NCI-H2196 treated with DMSO at 0.1 percent for 48 hours (cell line): ENCODE measurements at regions not wholly inside any gene's neighbourhood (a gene's known extent, or its start where the extent isn't known, plus 50 kb on each side); places are given as distances from the start of the nearest gene placed in this dataset.
A peak's percentile ranks its signal among the peaks of the same experiment; 100 is the strongest.

Experiments
- DNase-seq: peaks from one replicate; lab custom pipeline; 2025; ENCODE audit not compliant: unreplicated experiment; lab: John Stamatoyannopoulos, UW

DNA sequence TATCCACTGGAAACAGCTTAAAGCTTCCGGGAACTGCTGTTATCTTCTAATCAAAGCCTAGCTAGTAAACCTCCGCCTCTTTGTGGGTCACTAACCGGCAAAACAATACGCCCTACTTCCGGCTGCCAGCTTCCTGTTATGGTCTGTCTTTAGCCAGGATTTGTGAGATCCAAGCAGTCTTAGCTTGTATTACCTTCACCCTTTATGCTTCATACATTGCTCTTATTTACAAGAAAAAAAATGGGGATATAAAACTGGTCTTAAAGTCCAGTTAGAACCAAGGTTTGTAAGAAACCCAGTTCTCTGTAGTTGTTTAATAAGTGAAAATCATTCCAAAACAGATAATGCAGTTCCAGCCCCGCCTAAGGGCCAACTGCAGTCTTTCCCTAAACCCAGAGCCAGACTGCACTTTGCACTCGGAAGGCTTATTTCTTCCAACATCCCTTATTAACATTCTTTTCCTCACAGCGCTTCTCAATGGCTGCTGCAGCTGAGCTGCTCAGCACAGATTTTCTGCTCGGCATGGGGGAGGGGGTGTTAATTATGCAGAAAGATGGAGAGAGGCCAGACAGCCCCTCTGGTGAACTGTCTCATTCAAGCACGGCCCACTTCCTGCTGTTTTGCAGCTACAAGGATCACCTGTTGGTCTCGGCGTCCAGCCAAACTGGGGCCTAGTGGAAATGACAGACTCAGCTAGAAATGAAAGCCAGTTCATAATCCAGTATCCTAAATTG lies 368.4 kb downstream of the KLF12 start:
- peak; percentile 50 for DNase-seq

DNA sequence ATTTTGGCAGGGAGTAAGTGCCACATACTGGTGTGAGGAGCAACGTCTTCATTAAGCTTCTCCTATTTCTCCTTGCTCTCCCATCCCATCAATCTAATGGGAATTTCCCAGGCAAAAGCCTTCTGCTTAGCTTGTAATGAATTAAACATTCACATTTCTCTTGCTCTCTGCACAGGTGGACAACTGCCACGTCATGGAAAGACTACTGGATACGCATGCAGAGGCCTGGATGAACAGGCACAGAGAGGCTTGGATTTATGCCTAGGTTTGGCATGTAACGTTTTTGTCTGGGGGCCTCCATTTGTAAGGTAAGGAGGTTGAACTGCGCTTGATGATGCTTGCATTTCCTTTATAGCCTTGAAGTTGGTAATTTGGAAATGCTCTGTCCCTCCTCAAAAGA lies 374.8 kb downstream of the KLF12 start:
- no peak for DNase-seq

DNA sequence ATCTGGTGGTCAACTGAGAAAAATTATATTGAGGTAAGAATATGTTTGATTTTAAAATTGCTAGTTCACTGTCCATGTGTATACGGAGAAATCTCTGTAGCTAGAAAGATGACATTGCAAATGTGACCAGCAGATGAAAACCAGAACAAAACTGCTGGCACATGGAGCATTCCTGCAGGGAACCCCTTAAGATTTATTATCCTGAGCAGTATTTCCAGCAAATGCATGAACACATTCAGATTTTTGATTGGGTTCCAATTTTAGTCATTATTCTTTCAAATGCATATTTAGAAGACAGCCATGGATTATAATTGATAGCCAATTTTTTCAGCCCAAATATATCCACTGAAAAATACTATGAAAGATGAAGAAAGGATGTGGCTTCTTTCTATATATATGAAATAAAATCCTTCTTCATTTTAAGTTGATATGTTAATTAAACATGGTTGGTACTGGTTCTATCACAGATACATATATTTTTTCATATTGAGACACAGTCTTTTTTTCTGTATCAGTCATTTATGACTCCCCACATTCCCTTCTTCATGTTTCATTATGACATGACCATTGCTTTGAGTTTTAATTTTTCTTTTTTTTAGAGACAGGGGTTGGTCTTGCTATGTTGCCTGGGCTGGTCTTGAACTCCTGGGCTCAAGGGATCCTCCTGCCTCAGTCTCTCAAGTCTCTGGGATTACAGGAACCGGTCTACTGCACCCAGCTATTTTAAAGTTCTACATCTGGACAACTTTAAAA lies 376.5 kb downstream of the KLF12 start:
- DNase-seq: no peak

DNA sequence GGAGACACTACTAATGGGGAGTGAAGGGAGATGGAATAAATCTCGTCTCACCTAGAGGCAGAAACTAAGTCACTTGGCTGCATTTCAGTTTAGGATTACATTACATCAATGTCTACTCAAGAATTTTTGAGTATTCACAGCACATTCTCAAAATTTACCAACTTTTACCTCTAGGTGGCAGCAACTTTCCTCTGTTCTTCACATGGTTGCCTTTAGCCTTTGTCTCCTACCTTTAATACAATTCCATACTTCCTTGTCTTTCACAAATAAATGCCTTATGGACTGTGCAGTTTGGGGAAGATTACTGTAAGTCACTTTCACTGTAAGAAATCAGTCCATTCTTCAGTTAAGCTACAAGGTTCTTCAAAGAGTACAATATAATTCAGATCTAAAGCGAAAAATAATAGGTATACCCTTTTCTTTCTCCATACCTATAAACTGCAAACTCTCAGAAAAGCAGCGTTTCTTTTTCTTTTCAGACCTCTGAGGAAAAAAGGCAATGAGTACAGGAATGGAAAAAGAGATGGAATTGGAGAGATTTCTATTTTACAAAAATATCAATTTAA lies 379.4 kb downstream of the KLF12 start:
- peak; percentile 1 for DNase-seq

DNA sequence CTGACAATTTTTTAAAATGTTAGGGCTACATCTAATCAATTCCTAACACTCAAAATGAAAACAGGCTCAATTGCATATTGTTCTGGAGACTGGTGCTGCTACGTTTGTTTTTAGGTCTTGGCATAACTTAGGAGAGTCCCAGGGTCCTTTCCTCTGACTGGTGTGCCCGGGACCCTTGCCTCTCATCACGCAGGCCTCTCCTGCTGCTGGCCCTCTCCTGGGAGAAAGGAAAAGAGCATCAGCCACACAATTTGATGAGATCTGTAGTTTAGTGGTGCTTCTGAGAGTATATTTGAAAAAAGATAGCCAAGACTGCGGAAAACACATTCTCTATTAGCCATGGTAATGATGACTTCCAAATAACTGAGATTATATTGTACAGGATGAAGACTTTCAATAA lies 380.0 kb downstream of the KLF12 start:
- DNase-seq: no peak

DNA sequence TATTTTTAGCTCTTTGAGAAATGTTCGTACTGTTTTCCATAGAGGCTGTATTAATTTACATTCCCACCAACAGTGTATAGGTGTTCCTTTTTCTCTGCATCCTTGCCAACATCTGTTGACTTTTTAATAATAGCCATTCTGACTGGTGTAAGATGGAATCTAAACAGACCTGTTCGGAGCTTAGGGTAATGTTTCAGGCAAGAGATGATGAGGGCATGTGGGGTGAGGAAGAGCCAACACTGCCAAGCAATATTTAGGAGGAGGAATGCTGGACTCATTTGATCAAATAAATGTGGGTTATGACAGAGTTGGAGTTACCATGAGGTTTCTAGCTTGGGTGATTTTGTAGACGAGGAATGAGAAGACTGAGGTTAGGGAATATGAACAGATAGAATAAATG lies 382.9 kb downstream of the KLF12 start:
- no peak for DNase-seq

DNA sequence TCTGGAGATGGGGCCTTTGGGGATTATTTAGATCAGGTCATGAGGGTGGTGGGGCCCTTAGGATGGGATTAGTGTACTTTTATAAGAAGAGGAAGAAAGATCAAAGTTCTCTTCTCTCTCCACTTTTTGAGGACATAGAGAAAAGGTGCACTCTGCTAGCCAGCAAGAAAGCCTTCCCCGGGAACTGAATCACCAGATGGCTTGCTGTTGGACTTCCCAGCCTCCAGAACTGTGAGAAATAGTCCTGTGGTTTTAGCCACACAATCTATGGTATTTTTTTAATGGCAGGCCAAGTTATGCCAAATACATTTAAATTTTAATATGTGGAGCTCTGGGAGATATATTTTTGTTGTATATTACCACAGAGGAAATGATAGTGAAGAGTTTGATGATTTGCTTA lies 385.8 kb downstream of the KLF12 start:
- DNase-seq: no peak

DNA sequence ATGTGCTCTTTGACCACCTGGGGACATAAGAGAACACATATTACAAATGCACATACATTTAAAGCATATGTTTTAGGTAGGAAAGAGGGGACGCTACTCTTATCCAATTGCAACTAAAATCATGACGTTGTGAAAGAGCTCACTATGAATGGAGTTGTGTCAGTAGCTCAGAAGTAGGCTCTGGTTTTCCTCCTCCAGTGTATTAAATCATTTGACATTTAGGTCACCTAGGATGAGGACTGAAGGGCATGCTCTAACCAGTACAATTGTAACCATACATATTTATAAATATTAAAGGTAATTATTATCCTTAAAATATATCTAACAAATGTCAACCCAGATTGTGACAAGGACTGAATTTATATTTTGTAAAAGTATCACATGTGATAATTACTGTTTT lies 389.0 kb downstream of the KLF12 start:
- no peak for DNase-seq

DNA sequence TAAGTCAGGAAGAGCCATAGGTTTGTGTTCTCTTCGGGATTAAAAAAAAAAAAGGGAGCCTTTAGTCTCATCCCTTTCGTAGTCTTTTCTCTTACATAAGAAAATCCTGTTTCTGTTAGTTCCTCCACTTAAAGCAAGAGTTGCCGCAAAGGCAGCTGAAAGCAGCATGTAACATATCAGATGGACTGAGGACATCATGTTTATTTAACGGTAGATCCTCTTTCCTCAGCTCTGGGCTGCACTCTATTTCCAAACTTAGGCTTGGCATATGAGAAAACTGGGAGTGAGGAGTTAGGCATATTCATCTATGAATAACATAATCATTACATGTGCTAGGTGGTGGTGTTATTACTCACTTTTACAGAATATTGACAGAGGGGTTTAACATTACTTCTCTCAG lies 391.2 kb downstream of the KLF12 start:
- no peak for DNase-seq

DNA sequence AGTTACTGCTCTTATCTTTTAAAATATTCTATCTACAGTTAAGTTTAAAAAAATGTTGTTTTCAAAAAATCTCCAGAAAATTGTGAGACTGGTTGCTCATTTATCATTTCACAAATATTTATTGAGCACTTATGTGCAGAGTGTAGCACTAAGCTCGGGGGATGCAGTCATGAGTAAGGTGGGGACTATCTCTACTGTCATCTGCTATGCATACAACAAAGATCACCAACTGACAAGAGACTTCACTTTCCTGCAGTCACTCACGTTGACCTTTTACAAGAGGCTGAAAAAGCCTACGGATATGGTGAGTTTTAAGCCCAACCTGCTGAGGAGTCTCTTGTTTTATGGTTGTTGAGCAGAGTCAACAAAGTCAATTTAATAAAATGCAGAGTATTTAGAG lies 392.5 kb downstream of the KLF12 start:
- no peak for DNase-seq

DNA sequence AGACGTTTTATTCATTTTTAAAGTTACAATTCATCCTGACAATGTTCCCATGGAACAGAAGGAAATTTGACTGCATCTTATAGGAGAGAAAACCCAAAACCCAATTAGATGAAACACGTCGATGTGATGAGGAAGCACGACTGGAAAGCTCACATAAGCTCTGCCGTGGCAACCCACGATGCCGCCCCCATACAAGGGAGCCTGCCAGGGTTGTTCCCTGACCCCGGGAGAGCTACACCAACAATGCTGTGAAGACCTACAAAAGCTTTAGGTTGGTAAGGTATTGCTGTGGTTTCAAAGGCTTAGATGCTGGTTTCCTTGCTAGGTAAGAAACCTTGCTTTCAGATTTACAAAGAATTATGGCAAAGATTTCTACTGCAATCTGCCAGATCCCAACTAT lies 393.1 kb downstream of the KLF12 start:
- no peak for DNase-seq

DNA sequence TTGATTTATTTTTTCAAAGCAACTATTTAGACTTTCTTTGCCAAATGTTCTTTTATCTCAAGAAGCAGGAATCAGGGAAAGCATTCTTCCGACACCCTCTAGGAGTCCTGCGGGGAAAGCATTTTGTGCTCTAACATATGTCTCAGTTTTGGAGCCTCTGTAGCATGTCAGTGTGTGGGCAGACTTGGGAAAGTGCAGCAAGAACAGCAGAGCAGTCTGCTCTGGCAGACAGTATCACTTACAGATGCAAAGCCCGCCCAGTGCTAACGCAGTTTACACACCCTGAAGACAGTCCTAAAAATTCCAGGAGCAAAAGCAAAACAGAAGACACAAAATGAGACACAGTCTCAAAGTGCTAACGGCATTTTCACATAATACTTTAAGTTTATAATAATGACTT lies 393.5 kb downstream of the KLF12 start:
- DNase-seq: no peak

DNA sequence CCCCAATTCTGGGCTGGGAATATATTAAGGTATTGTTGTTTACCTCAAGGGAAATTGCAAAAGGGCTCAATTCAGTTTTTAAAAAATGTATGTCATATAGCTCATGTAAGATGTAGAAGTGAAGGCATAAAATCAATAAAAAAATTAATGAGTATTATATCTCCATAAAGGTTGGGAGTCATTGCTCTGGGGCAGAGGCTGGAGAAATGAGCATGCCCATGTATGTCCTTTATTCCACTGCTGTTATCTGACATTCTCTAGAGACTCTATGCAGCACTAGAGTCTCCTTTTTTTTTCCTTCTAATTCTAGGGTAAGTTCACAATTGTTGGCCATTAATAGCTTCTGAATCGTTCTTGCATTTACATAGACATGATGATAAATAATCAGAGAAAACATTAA lies 394.8 kb downstream of the KLF12 start:
- DNase-seq: no peak

DNA sequence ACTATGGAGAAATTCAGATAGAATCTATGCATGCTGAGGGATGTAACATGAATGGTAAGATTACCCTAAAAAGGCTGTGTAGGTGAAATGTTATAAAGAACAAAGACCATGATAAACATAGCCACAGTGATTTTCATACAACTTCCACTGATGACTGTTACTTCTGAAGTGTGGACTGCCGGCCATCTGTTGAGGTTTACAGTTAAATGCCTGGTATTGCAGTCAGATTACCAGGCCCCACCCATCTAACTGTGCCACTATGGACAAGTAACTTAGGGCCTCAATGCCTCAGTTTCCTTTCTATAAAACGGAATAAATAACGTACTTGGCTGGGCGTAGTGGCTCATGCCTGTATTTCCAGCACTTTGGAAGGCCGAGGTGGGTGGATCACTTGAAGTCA lies 395.6 kb downstream of the KLF12 start:
- DNase-seq: no peak

DNA sequence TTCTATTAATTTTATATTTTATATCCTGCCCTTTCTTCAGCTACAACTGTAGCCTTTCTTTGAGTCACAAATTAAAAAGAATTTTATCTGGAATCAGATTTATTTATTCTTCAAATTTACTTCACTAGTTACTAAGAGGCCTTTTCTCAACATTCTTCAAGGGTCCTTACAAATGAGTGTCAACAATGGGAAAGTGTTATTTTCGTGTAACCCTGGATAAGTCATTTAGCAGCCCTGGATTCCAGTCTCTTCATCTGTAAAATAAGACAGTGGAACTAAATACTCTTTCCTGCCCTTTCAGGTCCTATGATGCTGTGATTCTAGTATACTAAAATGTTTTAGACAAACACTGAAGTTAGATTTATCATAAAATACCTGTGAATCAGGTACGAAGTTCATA lies 397.0 kb downstream of the KLF12 start:
- no peak for DNase-seq

DNA sequence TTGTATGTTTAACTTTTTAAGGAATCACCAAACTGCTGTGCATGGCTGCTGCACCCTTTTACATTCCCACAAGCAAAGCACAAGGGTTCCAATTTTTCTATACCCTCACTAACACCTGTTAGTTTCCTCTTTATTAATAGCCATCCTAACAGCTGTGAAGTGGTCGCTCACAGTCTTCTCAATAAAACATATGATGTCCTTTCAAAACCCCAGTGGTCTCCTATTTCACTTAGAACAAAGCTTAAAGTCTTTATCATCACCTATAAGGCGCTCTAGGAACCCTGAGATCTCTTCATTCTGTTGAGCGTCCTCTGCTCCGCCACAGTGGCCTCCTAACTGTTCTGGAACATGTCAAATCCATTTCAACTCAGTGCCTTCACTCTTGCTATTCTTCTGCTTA lies 400.5 kb downstream of the KLF12 start:
- DNase-seq: no peak

DNA sequence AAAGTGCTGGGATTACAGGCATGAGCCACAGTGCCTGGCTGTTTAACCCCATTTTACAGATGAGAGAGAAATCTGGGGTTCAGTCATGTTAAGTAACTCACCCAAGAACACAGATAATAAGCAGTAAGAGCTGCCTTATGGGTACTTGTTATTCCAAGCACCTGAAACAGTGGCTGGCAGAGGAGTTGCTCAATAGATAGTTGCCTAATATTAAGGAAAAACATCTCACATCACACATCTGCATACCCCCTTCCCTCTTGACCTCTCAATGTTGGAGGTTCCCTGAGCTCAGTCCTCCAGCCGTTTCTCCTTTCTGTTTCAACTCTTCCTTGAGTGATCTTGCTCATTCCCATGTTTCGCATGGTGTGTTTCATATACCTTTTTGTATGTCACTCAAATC lies 401.9 kb downstream of the KLF12 start:
- no peak for DNase-seq

DNA sequence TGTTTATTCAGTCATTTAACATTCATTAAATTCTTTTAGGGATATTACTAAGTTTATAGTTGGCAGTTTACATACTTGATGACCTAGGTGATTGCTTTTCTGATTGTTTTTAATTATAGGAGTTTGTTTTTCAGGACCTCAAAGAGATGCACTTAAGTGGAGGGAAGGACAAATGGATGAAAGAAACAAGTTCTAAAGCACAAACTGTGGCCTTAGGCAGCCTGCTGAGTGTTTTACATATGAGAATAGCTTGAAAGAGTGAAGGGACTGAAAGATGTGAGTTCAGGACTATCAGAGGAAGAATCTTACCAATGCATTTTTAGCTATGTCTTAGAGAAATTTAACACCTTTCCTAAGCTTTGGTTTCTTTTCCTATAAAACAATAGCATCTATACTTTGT lies 402.6 kb downstream of the KLF12 start:
- no peak for DNase-seq

DNA sequence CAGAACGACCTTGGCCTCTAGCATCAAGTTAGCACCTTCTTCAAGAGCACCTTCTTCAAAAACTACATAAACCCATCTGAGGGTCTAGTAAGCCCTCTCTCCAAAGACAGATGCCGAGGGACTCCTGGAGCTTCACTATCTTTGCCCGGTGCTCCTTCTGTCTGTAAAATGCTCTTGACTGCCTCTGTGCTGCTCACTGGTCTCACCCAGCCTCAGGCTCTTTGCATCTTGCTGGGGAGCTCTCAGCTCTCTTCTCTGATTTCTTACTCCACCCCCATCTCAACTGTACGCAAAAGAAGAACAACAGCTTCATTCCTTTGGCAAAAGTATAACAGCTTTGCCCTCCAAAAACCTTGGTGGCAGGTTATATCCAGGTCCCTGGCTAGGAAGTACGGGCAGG lies 404.2 kb downstream of the KLF12 start:
- DNase-seq: no peak

DNA sequence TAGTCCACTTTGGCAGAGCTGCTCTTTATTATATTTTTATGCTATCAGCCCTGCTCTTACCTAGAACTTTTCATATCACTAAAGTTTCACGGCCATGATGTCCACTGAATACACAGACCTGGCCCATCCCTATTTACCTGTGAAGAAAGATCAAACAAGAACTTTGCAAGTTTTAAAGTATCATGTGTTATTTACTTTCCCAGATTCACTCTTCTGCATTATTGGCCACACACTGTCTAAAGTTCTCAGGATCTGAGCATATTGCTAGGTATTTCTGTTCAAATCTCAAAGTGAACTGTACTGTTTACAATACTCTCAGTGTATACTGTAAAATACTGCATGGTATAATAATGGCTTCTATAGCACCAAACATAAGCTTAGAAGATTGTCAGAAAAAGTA lies 405.2 kb downstream of the KLF12 start:
- DNase-seq: no peak

DNA sequence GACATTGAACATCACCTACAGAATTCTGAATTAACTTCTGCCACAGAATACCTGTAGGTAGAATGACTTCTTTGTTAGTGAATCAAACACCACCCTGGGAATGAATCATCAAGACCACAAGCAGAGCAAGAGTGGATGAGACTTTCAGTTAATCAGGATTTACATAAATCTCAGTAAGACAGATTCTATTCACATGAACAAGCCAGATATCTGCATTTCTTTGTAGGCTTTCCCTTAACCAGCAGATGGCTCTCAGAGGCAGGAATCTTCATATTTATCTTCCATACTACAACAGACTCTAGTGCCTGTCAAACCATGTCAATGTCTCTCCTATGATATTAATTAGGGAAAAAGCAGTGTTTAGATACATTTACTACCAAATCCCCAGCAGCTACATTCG lies 412.1 kb downstream of the KLF12 start:
- no peak for DNase-seq

DNA sequence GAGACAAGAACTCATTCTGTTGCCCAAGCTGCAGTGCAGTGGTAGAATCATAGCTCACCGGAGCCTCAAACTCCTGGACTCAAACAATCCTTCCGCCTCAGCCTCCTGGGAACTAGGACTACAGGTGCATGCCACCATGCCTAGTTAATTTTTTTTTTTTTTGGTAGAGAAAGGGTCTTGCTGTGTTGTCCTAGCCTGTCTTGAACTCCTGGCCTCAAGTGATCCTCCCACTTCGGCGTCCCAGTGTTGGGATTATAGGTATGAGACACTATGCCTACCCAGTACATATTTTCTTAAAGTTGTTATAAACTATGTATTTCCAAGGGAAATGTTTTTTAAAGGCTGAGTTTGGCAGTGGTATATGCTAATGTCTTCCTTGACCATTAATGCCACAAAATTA lies 412.6 kb downstream of the KLF12 start:
- DNase-seq: no peak
